ENCODE measurements at regions not wholly inside any gene's neighbourhood (a gene's known extent, or its start where the extent isn't known, plus 50 kb on each side); places are given as distances from the start of the nearest gene placed in this dataset.

- TF ChIP-seq CTCF (IDR thresholded peaks at IDR 0.05 in 8 of 11, conservative IDR thresholded peaks at IDR 0.05 in 3 of 11) (no peak), POLR2A (IDR thresholded peaks at IDR 0.05) (no peak)
Measured at GRCh38 chr1:106378261-106378660, 678.2 kb upstream of the PRMT6 start.
